ENCODE measurements at regions not wholly inside any gene's neighbourhood (a gene's known extent, or its start where the extent isn't known, plus 50 kb on each side); places are given as distances from the start of the nearest gene placed in this dataset.
"Not testable (repeated sequence)": the region's sequence is repeated elsewhere in the genome, so short reads cannot be mapped to it uniquely, and the experiment has no call there.

- no peak for ATAC-seq
- in situ Hi-C loops (cut with MboI; ENCODE audit: low sequenced_read_pairs in 4 of 4) = no loop called here
Observed at GRCh38 chrX:41022566-41022965, 62.7 kb upstream of the USP9X start.

GRCh38 chrX:41023098-41023497, 62.1 kb upstream of the USP9X start:
- no peaks in the 10 kb centered on the region for H3K9me3 ChIP-seq
- no peak overlapping the region for H3K4me3 ChIP-seq
- TF ChIP-seq CTCF (IDR thresholded peaks at IDR 0.05 in 4 of 5, conservative IDR thresholded peaks at IDR 0.05 in 1 of 5) (no peak), POLR2A (IDR thresholded peaks at IDR 0.05) (no peak)
- DNase-seq = no peak
- no peak overlapping the region for H3K27ac ChIP-seq
- peaks cover 0 to 14% (median 6%) of the 10 kb centered on the region in 3 donors for H3K27me3 ChIP-seq
- intact Hi-C loops (cut with DNase I; ENCODE audit: low total_unique reads) = no loop called here
- ATAC-seq = no peak
- no peaks in the 10 kb centered on the region for H3K36me3 ChIP-seq
- H3K4me1 ChIP-seq = no peaks in the 10 kb centered on the region
- in situ Hi-C loops (cut with MboI; ENCODE audit: low sequenced_read_pairs in 4 of 4) = no loop called here

More at GRCh38 chrX:41022566-41022965, 62.7 kb upstream of the USP9X start:
- Histone ChIP-seq H3K36me3 (no peaks in the 10 kb centered on the region), H3K4me1 (no peaks in the 10 kb centered on the region), H3K27ac (no peak overlapping the region), H3K27me3 (peaks cover 0 to 11% (median 6%) of the 10 kb centered on the region in 3 donors), H3K4me3 (no peak overlapping the region), H3K9me3 (no peaks in the 10 kb centered on the region)
- intact Hi-C loops (cut with DNase I; ENCODE audit: low total_unique reads) = no loop called here
- no peak for TF ChIP-seq CTCF (IDR thresholded peaks at IDR 0.05 in 4 of 5, conservative IDR thresholded peaks at IDR 0.05 in 1 of 5)
- no peak for TF ChIP-seq POLR2A (IDR thresholded peaks at IDR 0.05)
- no peak for DNase-seq

GRCh38 chrX:41024335-41024734, 60.9 kb upstream of the USP9X start:
- H3K4me1 ChIP-seq; in situ Hi-C loops (cut with MboI; ENCODE audit: low sequenced_read_pairs in 4 of 4); H3K9me3 ChIP-seq; DNase-seq; H3K4me3 ChIP-seq; intact Hi-C loops (cut with DNase I; ENCODE audit: low total_unique reads); H3K27ac ChIP-seq; H3K36me3 ChIP-seq; ATAC-seq: not testable (repeated sequence)
- peaks cover 0 to 14% (median 0%) of the 10 kb centered on the region in 3 donors for H3K27me3 ChIP-seq

DNA sequence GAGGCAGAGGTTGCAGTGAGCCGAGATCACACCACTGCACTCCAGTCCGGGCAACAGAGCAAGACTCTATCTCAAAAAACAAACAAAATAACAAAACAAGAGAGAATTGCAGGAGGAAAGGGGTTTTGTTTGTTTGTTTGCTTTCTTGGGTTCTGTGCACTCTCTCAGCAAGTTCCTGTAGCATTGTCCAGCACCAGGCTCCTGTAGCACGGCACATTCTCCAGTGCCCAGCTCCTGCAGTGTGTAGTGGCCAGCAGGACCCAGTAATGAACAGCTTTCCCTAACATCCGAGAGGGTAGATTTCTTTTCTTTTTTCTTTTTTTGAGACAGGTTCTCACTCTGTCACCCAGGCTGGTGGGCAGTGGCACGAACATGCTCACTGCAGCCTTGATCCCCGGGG, 60.5 kb upstream of the USP9X start:
- no peak overlapping the region for H3K4me3 ChIP-seq
- no peaks in the 10 kb centered on the region for H3K4me1 ChIP-seq
- DNase-seq = no peak
- TF ChIP-seq CTCF (IDR thresholded peaks at IDR 0.05 in 4 of 5, conservative IDR thresholded peaks at IDR 0.05 in 1 of 5) (no peak), POLR2A (IDR thresholded peaks at IDR 0.05) (no peak)
- no peaks in the 10 kb centered on the region for H3K36me3 ChIP-seq
- H3K9me3 ChIP-seq = no peaks in the 10 kb centered on the region
- H3K27ac ChIP-seq = no peak overlapping the region
- peaks cover 0 to 14% (median 1%) of the 10 kb centered on the region in 3 donors for H3K27me3 ChIP-seq
- ATAC-seq = no peak
- in situ Hi-C loops (cut with MboI; ENCODE audit: low sequenced_read_pairs in 4 of 4) = no loop called here
- intact Hi-C loops (cut with DNase I; ENCODE audit: low total_unique reads) = no loop called here

DNA sequence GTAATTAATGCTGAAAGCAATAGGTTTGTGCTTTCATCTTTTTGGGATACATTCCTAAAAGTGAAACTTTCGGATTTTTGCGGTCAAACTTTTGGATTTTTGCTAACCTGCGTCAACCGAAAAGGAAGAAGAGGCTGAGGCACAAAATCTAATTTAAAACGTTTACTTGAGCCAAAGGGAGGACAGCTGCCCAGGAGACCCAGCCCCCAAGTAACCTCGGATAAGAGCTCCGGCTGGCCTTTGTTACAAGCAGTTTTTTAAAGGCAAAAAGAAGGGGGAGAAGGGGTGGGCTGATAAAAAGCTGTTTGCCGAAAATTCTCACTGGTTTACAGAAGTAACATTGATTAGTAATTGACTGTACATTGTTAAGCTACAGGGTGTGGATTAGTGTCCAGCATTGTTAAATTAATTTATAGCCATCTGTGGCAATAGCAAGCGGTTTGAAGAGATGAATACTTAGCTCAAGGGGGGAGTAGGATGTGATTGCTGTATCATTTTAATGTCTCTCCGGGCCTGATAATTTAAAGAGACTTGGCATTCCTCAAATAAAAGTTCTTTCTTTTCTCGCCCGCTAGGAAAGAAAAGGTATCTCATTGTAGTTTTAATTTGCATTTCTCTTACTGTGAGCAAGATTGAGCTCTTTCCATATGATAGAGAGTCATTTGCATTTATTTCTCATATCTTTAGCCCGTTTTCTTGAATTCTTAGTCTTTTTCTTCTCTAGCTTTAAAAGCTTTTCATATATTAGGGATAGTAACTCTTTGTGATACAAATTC, 59.1 kb upstream of the USP9X start:
- no peak for ATAC-seq
- no peak overlapping the region for H3K27ac ChIP-seq
- in situ Hi-C loops (cut with MboI; ENCODE audit: low sequenced_read_pairs in 4 of 4) (no loop called here), intact Hi-C loops (cut with DNase I; ENCODE audit: low total_unique reads) (no loop called here)
- no peaks in the 10 kb centered on the region for H3K9me3 ChIP-seq
- no peak overlapping the region for H3K4me3 ChIP-seq
- no peaks in the 10 kb centered on the region for H3K4me1 ChIP-seq
- no peak for DNase-seq
- H3K27me3 ChIP-seq = peaks cover 0 to 14% (median 3%) of the 10 kb centered on the region in 3 donors
- H3K36me3 ChIP-seq = no peaks in the 10 kb centered on the region
- TF ChIP-seq CTCF (IDR thresholded peaks at IDR 0.05 in 4 of 5, conservative IDR thresholded peaks at IDR 0.05 in 1 of 5) = no peak

Data from gastrocnemius medialis (tissue), 4 donors.